Uterus (tissue), 2 donors: ENCODE measurements at regions not wholly inside any gene's neighbourhood (a gene's known extent, or its start where the extent isn't known, plus 50 kb on each side); places are given as distances from the start of the nearest gene placed in this dataset. TPM values are rescaled to one million over a fixed set of nuclear protein-coding genes. Genes with fewer than 3 reads are reported as not detected.

Experiments
- microRNA counts, 2 donors: library from miRNA; unstranded; fragments of <30 nt; microRNA quantifications; one replicate each; lab custom pipeline; 2016 to 2017
- microRNA-seq: library from miRNA; unstranded; fragments of <30 nt; microRNA quantifications from one replicate; pipeline ENCODE4, GENCODE V29; 2016; ENCODE audit warnings: borderline microRNAs expressed, borderline replicate concordance
- small RNA-seq: library from RNA; depleted of rRNA; stranded (forward); fragments of <200 nt; gene quantifications from one replicate; pipeline ENCODE3, GENCODE V24; 2016

MicroRNA genes in the stretch of these regions (microRNA counts, 767-probe panel; counts per million panel counts)
- 0 counts per million in 2 donors for microRNA hsa-miR-548i (lab: Ali Mortazavi, UCI)

Small RNAs in the stretch of these regions (microRNA-seq; reads per million reads assigned to microRNA genes)
- not detected for gene MIR548I1

Small RNAs in the stretch of these regions (small RNA-seq; reads per million reads assigned to genes)
- gene AC092902.1 (not detected), gene AF186996.2 (not detected), gene AF186996.3 (not detected), gene MIR548I1 (not detected), gene SNRPCP11 (not detected)
